H1 (cell line): ENCODE measurements at regions not wholly inside any gene's neighbourhood (a gene's known extent, or its start where the extent isn't known, plus 50 kb on each side); places are given as distances from the start of the nearest gene placed in this dataset.

ENCODE experiments used
- CTCF ChIA-PET: fragments of 300-600 bp; sonication (Branson Sonifier 250); formaldehyde crosslinking; loops from one replicate; lab custom pipeline; 2021; ENCODE audit not compliant: partially characterized antibody; lab: Charles Lee
- POLR2A ChIA-PET: fragments of 300-600 bp; sonication (Branson Sonifier 250); formaldehyde crosslinking; loops from one replicate; lab custom pipeline; 2021; ENCODE audit warnings: inconsistent platforms; ENCODE audit not compliant: partially characterized antibody; lab: Charles Lee
- DNase-seq, 2 experiments: peaks; one replicate each; pipeline versions ENCODE4 v3.0.0 to v3.0.0-alpha.2; 2010 to 2022; ENCODE audit warnings: low spot score in 2 of 2, low read depth in 1 of 2, mixed read lengths in 1 of 2
- FAIRE-seq: peaks from 2 replicates; lab custom pipeline; 2011; peaks lifted over from hg19 to GRCh38; lab: Jason Lieb, UNC
- H2AFZ ChIP-seq: 2 replicates; pipeline ENCODE4 v1.8.1; 2012; ENCODE audit warnings: low read length, inconsistent platforms
- H2AK5ac ChIP-seq: 2 replicates; pipeline ENCODE4 v1.6.1; 2013; ENCODE audit warnings: low read depth, low read length
- H2BK120ac ChIP-seq: replicated peaks from 2 replicates; pipeline ENCODE3; 2013; ENCODE audit warnings: low read depth, low read length, inconsistent platforms
- H2BK12ac ChIP-seq: 2 replicates; pipeline ENCODE4 v1.6.1; 2013; ENCODE audit warnings: low read depth, low read length
- H2BK15ac ChIP-seq: 2 replicates; pipeline ENCODE4 v1.6.1; 2013; ENCODE audit warnings: low read length
- H2BK20ac ChIP-seq: 2 replicates; pipeline ENCODE4 v1.6.1; 2013; ENCODE audit warnings: low read length
- H2BK5ac ChIP-seq: 2 replicates; pipeline ENCODE4 v1.6.1; 2013; ENCODE audit warnings: low read depth, low read length
- H3K14ac ChIP-seq: 2 replicates; pipeline ENCODE4 v1.6.1; 2013; ENCODE audit warnings: inconsistent platforms; ENCODE audit not compliant: insufficient read length
- H3K18ac ChIP-seq: 2 replicates; pipeline ENCODE4 v1.6.1; 2013; ENCODE audit warnings: low read length; ENCODE audit errors: extremely low read depth
- H3K23ac ChIP-seq: 2 replicates; pipeline ENCODE4 v1.6.1; 2013; ENCODE audit warnings: inconsistent platforms; ENCODE audit not compliant: insufficient read length
- H3K23me2 ChIP-seq: 2 replicates; pipeline ENCODE4 v1.6.1; 2013; ENCODE audit warnings: low read depth, low read length
- H3K27ac ChIP-seq: 2 replicates; pipeline ENCODE4 v1.6.1; 2011; ENCODE audit warnings: low read depth, low read length, inconsistent platforms
- H3K27me3 ChIP-seq, 4 experiments: replicated peaks in 1 of 4; 1 replicate in 1 of 4; 2 replicates in 3 of 4; pipeline versions ENCODE4 v1.6.1 to v1.8.1; 2011 to 2013; ENCODE audit warnings: low read length in 3 of 4, mild to moderate bottlenecking in 3 of 4, inconsistent platforms in 2 of 4, mixed read lengths in 2 of 4, moderate library complexity in 1 of 4; ENCODE audit not compliant: control insufficient read depth in 3 of 4, insufficient read depth in 3 of 4; ENCODE audit errors: extremely low read depth in 1 of 4
- H3K36me3 ChIP-seq, 4 experiments: 2 replicates each; pipeline versions ENCODE4 v1.6.1 to v1.8.1; 2011 to 2013; ENCODE audit warnings: mild to moderate bottlenecking in 4 of 4, low read length in 3 of 4, moderate library complexity in 2 of 4, control low read depth in 1 of 4, inconsistent platforms in 1 of 4; ENCODE audit not compliant: insufficient read depth in 4 of 4, control insufficient read depth in 2 of 4
- H3K4ac ChIP-seq: replicated peaks from 2 replicates; pipeline ENCODE3; 2013; ENCODE audit warnings: low read length, low read depth, mixed read lengths, inconsistent platforms; ENCODE audit not compliant: insufficient read length
- H3K4me1 ChIP-seq, 4 experiments: replicated peaks in 1 of 4; 1 replicate in 1 of 4; 2 replicates in 3 of 4; pipeline versions ENCODE4 v1.6.1 to v1.8.1; 2011 to 2013; ENCODE audit warnings: low read length in 3 of 4, inconsistent platforms in 2 of 4, mixed read lengths in 1 of 4; ENCODE audit not compliant: insufficient read depth in 4 of 4, control insufficient read depth in 3 of 4
- H3K4me2 ChIP-seq, 2 experiments: 2 replicates each; pipeline versions ENCODE4 v1.6.1 to v1.8.1; 2011 to 2013; ENCODE audit warnings: low read depth in 2 of 2, low read length in 2 of 2, control low read depth in 1 of 2, inconsistent platforms in 1 of 2, mild to moderate bottlenecking in 1 of 2; ENCODE audit not compliant: insufficient read depth in 1 of 2
- H3K4me3 ChIP-seq, 4 experiments: fragments of 200-600, 300-600 bp in 1 of 4; sonication (generic), shearing (Covaris generic), sonication (Bioruptor Twin) in 1 of 4; 2 replicates each; pipeline versions ENCODE4 v1.5.1 to v1.8.1; 2011 to 2016; ENCODE audit warnings: low read length in 4 of 4, low read depth in 3 of 4, control low read depth in 2 of 4, inconsistent platforms in 2 of 4, mild to moderate bottlenecking in 2 of 4, mixed read lengths in 1 of 4, moderate library complexity in 1 of 4; ENCODE audit not compliant: insufficient read depth in 2 of 4; ENCODE audit errors: extremely low read depth in 1 of 4
- H3K56ac ChIP-seq: replicated peaks from 2 replicates; pipeline ENCODE3; 2013; ENCODE audit warnings: low read depth, mild to moderate bottlenecking, mixed read lengths, low read length, inconsistent platforms; ENCODE audit not compliant: insufficient read length
- H3K79me1 ChIP-seq: 2 replicates; pipeline ENCODE4 v1.6.1; 2013; ENCODE audit warnings: low read depth, low read length, control low read depth
- H3K79me2 ChIP-seq, 2 experiments: 2 replicates each; pipeline versions ENCODE4 v1.6.1 to v1.8.1; 2012 to 2013; ENCODE audit warnings: low read length in 2 of 2, mild to moderate bottlenecking in 2 of 2, inconsistent platforms in 1 of 2; ENCODE audit not compliant: insufficient read depth in 2 of 2, control insufficient read depth in 1 of 2
- H3K9ac ChIP-seq, 4 experiments: replicated peaks in 1 of 4; 1 replicate in 1 of 4; 2 replicates in 3 of 4; pipeline versions ENCODE4 v1.6.1 to v1.8.1; 2011 to 2013; ENCODE audit warnings: low read depth in 3 of 4, low read length in 3 of 4, control low read depth in 2 of 4, mild to moderate bottlenecking in 2 of 4, moderate library complexity in 2 of 4, inconsistent platforms in 1 of 4; ENCODE audit errors: extremely low read depth in 1 of 4
- H3K9me3 ChIP-seq, 2 experiments: 2 replicates each; pipeline versions ENCODE4 v1.6.1 to v1.8.1; 2012 to 2013; ENCODE audit warnings: mild to moderate bottlenecking in 2 of 2, moderate library complexity in 2 of 2, control low read depth in 1 of 2, inconsistent platforms in 1 of 2, low read depth in 1 of 2, low read length in 1 of 2, mixed read lengths in 1 of 2; ENCODE audit not compliant: insufficient read depth in 2 of 2
- H4K20me1 ChIP-seq, 2 experiments: replicated peaks in 1 of 2; 2 replicates each; pipeline versions ENCODE3 to v1.8.1; 2011 to 2013; ENCODE audit warnings: inconsistent platforms in 2 of 2, low read length in 2 of 2, mild to moderate bottlenecking in 1 of 2; ENCODE audit not compliant: insufficient read depth in 2 of 2, control insufficient read depth in 1 of 2
- H4K5ac ChIP-seq: 2 replicates; pipeline ENCODE4 v1.6.1; 2013; ENCODE audit warnings: low read length, low read depth, mixed read lengths, inconsistent platforms; ENCODE audit not compliant: insufficient read length
- H4K8ac ChIP-seq: 2 replicates; pipeline ENCODE4 v1.8.0; 2013; ENCODE audit warnings: mild to moderate bottlenecking, moderate library complexity, low read length, inconsistent platforms; ENCODE audit not compliant: insufficient read depth; ENCODE audit errors: extremely low read depth
- H4K91ac ChIP-seq: replicated peaks from 2 replicates; pipeline ENCODE3; 2013; ENCODE audit warnings: low read length, mixed read lengths, inconsistent platforms; ENCODE audit not compliant: insufficient read length
- EP300 ChIP-seq, 2 experiments: IDR thresholded peaks; 1 replicate in 1 of 2; 2 replicates in 1 of 2; pipeline ENCODE4 v1.6.1; 2011 to 2012; ENCODE audit warnings: low read depth in 2 of 2, low read length in 2 of 2, mild to moderate bottlenecking in 2 of 2, borderline replicate concordance in 1 of 2, inconsistent platforms in 1 of 2, moderate library complexity in 1 of 2
- RAD21 ChIP-seq, 2 experiments: IDR thresholded peaks in 1 of 2; conservative IDR thresholded peaks in 1 of 2; 2 replicates each; pipeline ENCODE4 v1.6.1; 2011; ENCODE audit warnings: low read depth in 2 of 2, low read length in 2 of 2, improper control_type of control experiment in 1 of 2, inconsistent platforms in 1 of 2, mild to moderate bottlenecking in 1 of 2, moderate library complexity in 1 of 2
- WGBS, 2 experiments: shearing (Covaris generic) in 1 of 2; methylation state at CpG; one replicate each; pipeline versions ENCODE4 v1.1.6 to v1.1.7; 2013 to 2015; ENCODE audit warnings: low lambda C conversion rate in 2 of 2, mixed read lengths in 2 of 2, inconsistent platforms in 1 of 2, low coverage in 1 of 2, missing lambda C conversion rate in 1 of 2; ENCODE audit not compliant: insufficient replicate concordance in 2 of 2, insufficient coverage in 1 of 2, insufficient read length in 1 of 2; ENCODE audit errors: extremely low coverage in 1 of 2, missing lambda C conversion rate in 1 of 2; 5-methylcytosine and 5-hydroxymethylcytosine counted together

- H3K14ac ChIP-seq, result no peak overlapping the region
- H3K23me2 ChIP-seq, result no peaks in the 10 kb centered on the region
- H3K4me3 ChIP-seq, result no peak overlapping the region
- H4K8ac ChIP-seq, result no peak overlapping the region
- H3K9me3 ChIP-seq, result peaks cover 0 to 2% of the 10 kb centered on the region in 2 experiments; a peak in 1 of 4 replicates
- H3K4ac ChIP-seq, result no peak overlapping the region
- H3K27ac ChIP-seq, result no peak overlapping the region
- no peak overlapping the region for H2AK5ac ChIP-seq
- no peak overlapping the region for H4K5ac ChIP-seq
- no peak overlapping the region for H2BK15ac ChIP-seq
- POLR2A ChIA-PET, result no interaction called here
- H4K91ac ChIP-seq, result no peak overlapping the region
- CTCF ChIA-PET, result interaction anchor here (0.7 to 1.3 kb wide), 2 partner anchors 10 to 310 kb away, joined by 3 read pairs; no protein-coding TSS in a partner anchor
- H3K4me1 ChIP-seq, result no peaks in the 10 kb centered on the region
- no peaks in the 10 kb centered on the region for H3K27me3 ChIP-seq
- H2BK12ac ChIP-seq, result no peak overlapping the region
- H3K9ac ChIP-seq, result no peak overlapping the region
- H2AFZ ChIP-seq, result no peak overlapping the region
- no peak overlapping the region for H3K56ac ChIP-seq
- no peaks in the 10 kb centered on the region for H3K79me1 ChIP-seq
- DNase-seq (no peak), FAIRE-seq (no peak)
- no peak overlapping the region for H3K23ac ChIP-seq
- 94% methylated on average over 2 of the region's 2 CpGs; no CpG with 5 or more reads in 1 of the 2 experiments for WGBS, 2 experiments
- H2BK120ac ChIP-seq, result no peak overlapping the region
- H3K18ac ChIP-seq, result no peak overlapping the region
- H4K20me1 ChIP-seq, result no peaks in the 10 kb centered on the region
- no peaks in the 10 kb centered on the region for H3K79me2 ChIP-seq
- no peaks in the 10 kb centered on the region for H3K36me3 ChIP-seq
- no peak overlapping the region for H2BK5ac ChIP-seq
- no peak overlapping the region for H2BK20ac ChIP-seq
- H3K4me2 ChIP-seq, result no peak overlapping the region
- TF ChIP-seq RAD21 (IDR thresholded peaks at IDR 0.05 in 1 of 2, conservative IDR thresholded peaks at IDR 0.05 in 1 of 2; ENCODE audit: low read depth in 2 of 2, low read length in 2 of 2) (0 out of 4 replicates have a peak, but pooled peaks of 1 of the 2 experiments have one; percentile 6), EP300 (IDR thresholded peaks at IDR 0.05; ENCODE audit: borderline replicate concordance in 1 of 2, low read depth in 2 of 2, low read length in 2 of 2) (no peak)
Measured at GRCh38 chr3:59264366-59264765, 214.5 kb upstream of the CFAP20DC start.
